ENCODE measurements at regions not wholly inside any gene's neighbourhood (a gene's known extent, or its start where the extent isn't known, plus 50 kb on each side); places are given as distances from the start of the nearest gene placed in this dataset.

GRCh38 chr15:47213883-47214282, 503.4 kb upstream of the SEMA6D start:
- DNase-seq (ENCODE audit: low spot score in 2 of 2) = no peak
- no peaks in the 10 kb centered on the region for H3K9me3 ChIP-seq
- H3K27me3 ChIP-seq = no peaks in the 10 kb centered on the region
- intact Hi-C loops (cut with DNase I) = no loop called here
- no peak overlapping the region for H3K27ac ChIP-seq
- H3K4me3 ChIP-seq = no peak overlapping the region
- no peak for TF ChIP-seq CTCF (IDR thresholded peaks at IDR 0.05)
- H3K4me1 ChIP-seq = no peaks in the 10 kb centered on the region
- H3K36me3 ChIP-seq = no peaks in the 10 kb centered on the region

- no peak for TF ChIP-seq CTCF (IDR thresholded peaks at IDR 0.05)
- Histone ChIP-seq H3K27me3 (no peaks in the 10 kb centered on the region), H3K36me3 (no peaks in the 10 kb centered on the region), H3K27ac (no peak overlapping the region), H3K9me3 (no peaks in the 10 kb centered on the region), H3K4me1 (no peaks in the 10 kb centered on the region), H3K4me3 (no peak overlapping the region)
- intact Hi-C loops (cut with DNase I) = no loop called here
- DNase-seq (ENCODE audit: low spot score in 2 of 2) = no peak
These were observed 499.0 kb upstream of the SEMA6D start for GRCh38 chr15:47218295-47218694.

DNA sequence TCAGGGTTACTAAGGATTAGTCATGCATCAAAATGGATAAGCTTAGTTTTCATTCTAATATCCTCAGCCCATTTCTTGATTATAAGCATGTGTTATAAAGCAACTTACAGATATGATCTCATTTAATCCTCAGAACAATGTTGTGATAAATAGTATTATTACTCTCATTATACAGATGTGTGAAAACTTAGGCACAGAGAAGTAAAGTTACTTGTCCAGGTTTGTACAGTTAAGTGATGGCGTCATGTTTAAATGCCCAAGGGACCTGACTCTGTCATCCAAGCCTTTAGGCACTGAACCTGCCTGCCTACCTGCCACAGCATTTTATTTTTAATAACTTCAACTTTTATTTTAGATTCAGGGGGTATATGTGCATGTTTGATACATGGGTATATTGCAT, 472.9 kb upstream of the SEMA6D start:
- no peak overlapping the region for H3K27ac ChIP-seq
- no peak for TF ChIP-seq CTCF (IDR thresholded peaks at IDR 0.05)
- H3K36me3 ChIP-seq = no peaks in the 10 kb centered on the region
- H3K4me3 ChIP-seq = no peak overlapping the region
- no peak for DNase-seq (ENCODE audit: low spot score in 2 of 2)
- H3K27me3 ChIP-seq = no peaks in the 10 kb centered on the region
- H3K9me3 ChIP-seq = no peaks in the 10 kb centered on the region
- intact Hi-C loops (cut with DNase I) = no loop called here
- H3K4me1 ChIP-seq = no peaks in the 10 kb centered on the region

DNA sequence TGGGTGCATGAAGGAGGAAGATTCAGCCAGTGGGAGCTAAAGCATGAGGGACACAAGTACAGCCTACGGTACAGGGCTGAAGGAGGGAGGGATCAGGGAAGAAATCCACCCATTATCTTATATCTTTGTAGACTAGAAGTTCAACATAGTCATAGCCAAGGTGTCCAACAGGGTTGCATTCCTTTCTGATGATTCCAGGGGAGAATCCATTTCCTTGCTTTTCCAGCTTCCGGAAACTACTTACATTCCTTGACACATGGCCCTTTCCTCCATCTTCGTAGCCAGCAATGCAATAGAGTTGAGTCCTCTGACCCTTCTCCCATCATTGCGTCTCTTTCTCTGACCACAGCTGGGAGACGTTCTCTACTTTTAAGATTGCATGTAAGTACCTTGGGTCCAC, 471.0 kb upstream of the SEMA6D start:
- no peaks in the 10 kb centered on the region for H3K27me3 ChIP-seq
- no peaks in the 10 kb centered on the region for H3K9me3 ChIP-seq
- intact Hi-C loops (cut with DNase I) = no loop called here
- TF ChIP-seq CTCF (IDR thresholded peaks at IDR 0.05) = no peak
- no peak for DNase-seq (ENCODE audit: low spot score in 2 of 2)
- H3K27ac ChIP-seq = no peak overlapping the region
- no peaks in the 10 kb centered on the region for H3K4me1 ChIP-seq
- no peaks in the 10 kb centered on the region for H3K36me3 ChIP-seq
- no peak overlapping the region for H3K4me3 ChIP-seq

GRCh38 chr15:47258521-47258920, 458.8 kb upstream of the SEMA6D start:
- no peaks in the 10 kb centered on the region for H3K36me3 ChIP-seq
- intact Hi-C loops (cut with DNase I) = no loop called here
- DNase-seq (ENCODE audit: low spot score in 2 of 2) = no peak
- TF ChIP-seq CTCF (IDR thresholded peaks at IDR 0.05) = no peak
- no peaks in the 10 kb centered on the region for H3K27me3 ChIP-seq
- H3K9me3 ChIP-seq = peaks cover 0 to 19% of the 10 kb centered on the region in 2 donors
- H3K4me3 ChIP-seq = no peak overlapping the region
- no peaks in the 10 kb centered on the region for H3K4me1 ChIP-seq
- H3K27ac ChIP-seq = no peak overlapping the region

GRCh38 chr15:47265686-47266085, 451.6 kb upstream of the SEMA6D start:
- Histone ChIP-seq H3K27me3 (no peaks in the 10 kb centered on the region), H3K36me3 (no peaks in the 10 kb centered on the region), H3K4me1 (no peaks in the 10 kb centered on the region), H3K27ac (no peak overlapping the region), H3K4me3 (no peak overlapping the region), H3K9me3 (peaks cover 0 to 5% of the 10 kb centered on the region in 2 donors)
- intact Hi-C loops (cut with DNase I) = no loop called here
- no peak for TF ChIP-seq CTCF (IDR thresholded peaks at IDR 0.05)
- DNase-seq (ENCODE audit: low spot score in 2 of 2) = no peak
